Activated CD4-positive, alpha-beta memory T cell treated with anti-CD3 and anti-CD28 coated beads, Interleukin-2, amount 10 ng/mL, durations not matched to agents 7 days and 5 days (primary cell): ENCODE measurements at regions not wholly inside any gene's neighbourhood (a gene's known extent, or its start where the extent isn't known, plus 50 kb on each side); places are given as distances from the start of the nearest gene placed in this dataset.

Source experiments
- CTCF ChIA-PET: fragments of 350-600 bp; sonication (Branson Sonifier 250); formaldehyde crosslinking; loops from one replicate; lab custom pipeline; 2021; ENCODE audit warnings: antibody characterized with exemption, inconsistent platforms; lab: Charles Lee
- POLR2A ChIA-PET: fragments of 350-600 bp; sonication (Branson Sonifier 250); formaldehyde crosslinking; loops from one replicate; lab custom pipeline; 2021; ENCODE audit warnings: antibody characterized with exemption; lab: Charles Lee
- DNase-seq: peaks from one replicate; pipeline ENCODE4 v3.0.0-alpha.2; 2020
- H3K27ac Mint-ChIP-seq: one replicate; pipeline ENCODE4 v1.8.0; 2021; ENCODE audit warnings: mild to moderate bottlenecking, mixed read lengths
- H3K27me3 Mint-ChIP-seq: one replicate; pipeline ENCODE4 v1.8.0; 2021; ENCODE audit warnings: mixed read lengths
- H3K36me3 Mint-ChIP-seq: one replicate; pipeline ENCODE4 v1.8.0; 2021; ENCODE audit warnings: low read depth, mixed read lengths
- H3K4me1 Mint-ChIP-seq: one replicate; pipeline ENCODE4 v1.8.0; 2021; ENCODE audit warnings: mixed read lengths
- H3K4me3 Mint-ChIP-seq: one replicate; pipeline ENCODE4 v1.8.0; 2021; ENCODE audit warnings: mild to moderate bottlenecking, mixed read lengths
- H3K9me3 Mint-ChIP-seq: one replicate; pipeline ENCODE4 v1.8.0; 2021; ENCODE audit warnings: mixed read lengths

- Mint-ChIP-seq H3K27me3 (peaks cover 2% of the 10 kb centered on the region), H3K9me3 (no peaks in the 10 kb centered on the region), H3K4me3 (no peak overlapping the region), H3K27ac (no peak overlapping the region), H3K4me1 (no peaks in the 10 kb centered on the region), H3K36me3 (no peaks in the 10 kb centered on the region)
- POLR2A ChIA-PET = no interaction called here
- CTCF ChIA-PET = no interaction called here
- no peak for DNase-seq
These were observed 240.7 kb upstream of the CIBAR2 start for GRCh38 chr16:85353013-85353412.

DNA sequence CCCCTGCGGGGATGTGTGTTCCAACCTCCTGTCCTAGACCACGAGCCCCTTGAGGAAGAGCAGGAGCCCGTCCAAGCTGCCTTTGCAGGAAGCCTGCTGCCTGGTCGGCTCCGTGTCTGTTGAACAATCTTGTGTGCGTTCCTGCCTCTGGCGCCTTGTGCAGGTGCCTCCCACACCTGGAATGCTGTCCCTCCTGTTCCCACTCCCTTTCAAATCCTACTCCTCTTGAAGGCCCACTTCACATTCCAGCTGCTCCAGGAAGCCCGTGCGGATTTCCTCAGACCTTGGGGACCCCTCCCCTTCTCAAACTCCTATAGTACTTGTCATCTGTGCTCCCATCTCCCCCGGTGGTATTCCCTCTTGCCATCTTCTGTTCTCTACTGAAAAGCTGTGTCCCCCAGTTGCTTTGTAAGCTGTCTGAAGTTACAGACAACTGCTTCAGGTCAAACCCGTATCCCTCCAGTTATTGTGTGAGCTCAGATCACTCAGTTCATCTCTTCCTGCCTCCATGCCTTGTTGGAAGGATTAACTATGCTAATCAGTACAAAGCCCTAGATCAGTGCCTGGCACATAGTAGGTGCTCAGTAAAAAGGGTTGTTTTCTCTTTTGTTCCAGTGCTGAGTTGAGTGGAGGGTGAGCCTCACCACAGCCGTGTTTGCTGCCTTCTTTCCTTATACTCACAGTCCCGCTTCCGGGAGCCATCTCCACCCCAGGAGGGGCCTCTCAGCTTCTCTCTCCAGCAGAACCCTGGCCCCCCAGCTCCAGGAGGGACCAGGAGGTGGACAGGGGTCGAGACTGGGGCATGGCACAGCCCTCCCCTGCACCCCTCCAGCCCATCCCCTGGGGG, 241.8 kb upstream of the CIBAR2 start:
- Mint-ChIP-seq H3K36me3 (no peaks in the 10 kb centered on the region), H3K4me1 (no peaks in the 10 kb centered on the region), H3K27ac (no peak overlapping the region), H3K9me3 (no peaks in the 10 kb centered on the region), H3K4me3 (no peak overlapping the region), H3K27me3 (peaks cover 2% of the 10 kb centered on the region)
- no peak for DNase-seq
- ChIA-PET CTCF (no interaction called here), POLR2A (no interaction called here)

GRCh38 chr16:85354686-85355514, 242.6 kb upstream of the CIBAR2 start:
- no peaks in the 10 kb centered on the region for H3K4me1 Mint-ChIP-seq
- ChIA-PET POLR2A (no interaction called here), CTCF (no interaction called here)
- no peaks in the 10 kb centered on the region for H3K36me3 Mint-ChIP-seq
- H3K27ac Mint-ChIP-seq = no peak overlapping the region
- H3K27me3 Mint-ChIP-seq = peaks cover 2% of the 10 kb centered on the region
- no peaks in the 10 kb centered on the region for H3K9me3 Mint-ChIP-seq
- no peak for DNase-seq
- no peak overlapping the region for H3K4me3 Mint-ChIP-seq

GRCh38 chr16:85355515-85355837, 243.2 kb upstream of the CIBAR2 start:
- no peaks in the 10 kb centered on the region for H3K36me3 Mint-ChIP-seq
- H3K9me3 Mint-ChIP-seq = no peaks in the 10 kb centered on the region
- CTCF ChIA-PET = no interaction called here
- POLR2A ChIA-PET = no interaction called here
- no peaks in the 10 kb centered on the region for H3K4me1 Mint-ChIP-seq
- peaks cover 2% of the 10 kb centered on the region for H3K27me3 Mint-ChIP-seq
- H3K27ac Mint-ChIP-seq = no peak overlapping the region
- no peak for DNase-seq
- no peak overlapping the region for H3K4me3 Mint-ChIP-seq

GRCh38 chr16:85356157-85356556, 243.9 kb upstream of the CIBAR2 start:
- CTCF ChIA-PET = no interaction called here

GRCh38 chr16:85357323-85357722, 245.1 kb upstream of the CIBAR2 start:
- H3K9me3 Mint-ChIP-seq = no peaks in the 10 kb centered on the region
- no peak overlapping the region for H3K27ac Mint-ChIP-seq
- ChIA-PET POLR2A (no interaction called here), CTCF (no interaction called here)
- no peak for DNase-seq
- no peaks in the 10 kb centered on the region for H3K36me3 Mint-ChIP-seq
- peaks cover 10% of the 10 kb centered on the region for H3K27me3 Mint-ChIP-seq
- H3K4me3 Mint-ChIP-seq = no peak overlapping the region
- no peaks in the 10 kb centered on the region for H3K4me1 Mint-ChIP-seq

More at GRCh38 chr16:85356157-85356556, 243.9 kb upstream of the CIBAR2 start:
- Mint-ChIP-seq H3K4me1 (no peaks in the 10 kb centered on the region), H3K36me3 (no peaks in the 10 kb centered on the region), H3K27me3 (peaks cover 9% of the 10 kb centered on the region), H3K4me3 (no peak overlapping the region), H3K9me3 (no peaks in the 10 kb centered on the region), H3K27ac (no peak overlapping the region)
- no peak for DNase-seq
- POLR2A ChIA-PET = no interaction called here

DNA sequence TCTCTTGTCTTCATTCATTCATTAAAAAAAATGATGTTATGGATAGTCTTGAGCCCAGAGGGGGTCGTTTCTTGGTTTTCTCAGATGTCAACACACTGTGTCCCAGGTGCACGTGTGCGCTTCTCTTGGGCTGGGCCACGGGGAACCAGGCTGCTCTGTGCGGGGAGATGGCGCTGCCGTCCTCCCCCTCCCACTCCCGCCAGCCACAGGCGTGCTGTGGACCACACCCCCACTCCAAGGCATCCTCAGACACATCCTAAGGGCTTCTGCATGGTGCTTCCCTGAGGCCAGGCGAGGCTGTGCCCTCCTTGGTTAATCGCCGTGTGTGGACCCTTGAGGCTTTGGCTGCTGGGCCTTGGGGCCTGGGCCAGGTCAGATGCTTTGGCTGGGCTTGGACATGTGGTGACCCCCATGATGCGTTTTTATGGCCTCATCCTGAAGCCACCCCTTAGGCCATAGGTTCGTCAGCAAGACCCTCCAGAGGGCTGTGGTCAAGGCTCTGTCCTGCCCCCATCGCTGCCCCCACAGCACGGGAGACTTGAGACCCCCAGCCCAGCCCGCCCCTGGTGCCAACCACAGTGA, 245.7 kb upstream of the CIBAR2 start:
- no peaks in the 10 kb centered on the region for H3K9me3 Mint-ChIP-seq
- POLR2A ChIA-PET = no interaction called here

DNA sequence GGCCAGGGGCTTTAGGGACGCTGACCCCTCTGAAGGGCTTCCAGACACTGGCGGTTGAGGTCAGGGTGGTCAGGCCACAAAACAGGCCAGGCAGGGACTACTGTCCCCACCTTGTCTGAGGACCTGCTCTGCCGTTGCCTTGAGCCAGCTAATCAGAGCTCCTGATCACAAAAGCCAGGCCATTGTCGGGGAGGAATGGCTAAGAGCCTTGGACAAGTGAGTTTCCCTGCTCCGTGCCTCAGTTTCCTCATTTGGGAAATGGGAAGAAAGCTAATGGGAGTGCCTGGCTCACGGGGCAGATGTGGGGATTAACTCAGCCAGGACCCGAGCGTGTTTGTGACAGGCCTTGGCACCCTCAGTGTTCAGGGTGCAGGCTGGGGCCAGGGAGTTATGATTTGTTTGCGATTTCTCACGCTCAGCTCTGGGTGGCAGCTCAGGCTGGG, 246.5 kb upstream of the CIBAR2 start:
- H3K36me3 Mint-ChIP-seq = no peaks in the 10 kb centered on the region
- no peaks in the 10 kb centered on the region for H3K9me3 Mint-ChIP-seq
- H3K4me3 Mint-ChIP-seq = no peak overlapping the region
- DNase-seq = no peak
- H3K27ac Mint-ChIP-seq = no peak overlapping the region
- ChIA-PET CTCF (no interaction called here), POLR2A (no interaction called here)
- peaks cover 8% of the 10 kb centered on the region for H3K27me3 Mint-ChIP-seq
- no peaks in the 10 kb centered on the region for H3K4me1 Mint-ChIP-seq

More for the DNA sequence above, 245.7 kb upstream of the CIBAR2 start:
- Mint-ChIP-seq H3K27me3 (peaks cover 10% of the 10 kb centered on the region), H3K36me3 (no peaks in the 10 kb centered on the region), H3K27ac (no peak overlapping the region), H3K4me1 (no peaks in the 10 kb centered on the region), H3K4me3 (no peak overlapping the region)
- CTCF ChIA-PET = no interaction called here
- DNase-seq = no peak

- DNase-seq = no peak
- Mint-ChIP-seq H3K27me3 (peaks cover 8% of the 10 kb centered on the region), H3K36me3 (no peaks in the 10 kb centered on the region), H3K9me3 (no peaks in the 10 kb centered on the region), H3K27ac (no peak overlapping the region), H3K4me1 (no peaks in the 10 kb centered on the region), H3K4me3 (no peak overlapping the region)
- POLR2A ChIA-PET = no interaction called here
- CTCF ChIA-PET = no interaction called here
These were observed 247.0 kb upstream of the CIBAR2 start for GRCh38 chr16:85359147-85359822.

DNA sequence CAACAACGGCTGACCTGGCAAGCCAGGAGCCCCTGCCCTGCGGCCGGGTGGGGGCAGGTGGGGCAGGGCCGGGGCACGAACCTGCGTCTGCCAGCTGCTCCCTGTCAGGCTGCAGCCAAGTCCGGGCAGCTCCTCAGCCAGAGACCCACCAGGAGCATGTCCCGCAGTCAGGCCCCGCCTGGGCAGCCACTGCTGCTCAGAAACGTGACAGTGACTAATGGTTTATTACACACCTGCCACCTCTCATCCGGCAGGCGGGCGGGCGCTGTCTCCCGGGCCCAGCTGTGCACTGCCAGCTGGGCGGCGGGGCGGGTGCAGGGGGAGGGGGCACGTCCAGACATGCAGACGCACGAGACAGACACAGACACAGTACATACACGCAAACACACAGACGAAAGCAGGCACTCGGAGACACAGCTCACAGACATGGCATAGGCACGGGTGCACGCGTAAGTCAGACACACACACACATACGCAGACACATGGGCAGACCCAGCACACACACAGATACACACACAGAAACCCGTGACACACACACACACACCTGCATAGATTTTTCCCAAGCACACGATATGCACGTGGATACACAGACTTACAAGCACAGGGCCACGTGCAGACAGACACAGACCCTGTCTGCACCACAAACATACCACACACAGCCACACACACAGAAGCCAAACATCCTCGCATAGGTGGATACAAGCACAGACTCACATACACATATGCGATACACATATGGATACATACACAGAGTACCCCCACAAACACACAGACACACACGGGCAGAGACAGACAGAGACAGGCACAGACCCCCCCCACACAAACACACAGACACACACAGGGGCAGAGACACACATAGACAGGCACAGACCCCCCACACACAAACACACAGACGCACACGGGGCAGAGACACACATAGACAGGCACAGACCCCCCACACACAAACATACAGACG, 248.3 kb upstream of the CIBAR2 start:
- ChIA-PET POLR2A (no interaction called here), CTCF (no interaction called here)
- no peaks in the 10 kb centered on the region for H3K9me3 Mint-ChIP-seq

DNA sequence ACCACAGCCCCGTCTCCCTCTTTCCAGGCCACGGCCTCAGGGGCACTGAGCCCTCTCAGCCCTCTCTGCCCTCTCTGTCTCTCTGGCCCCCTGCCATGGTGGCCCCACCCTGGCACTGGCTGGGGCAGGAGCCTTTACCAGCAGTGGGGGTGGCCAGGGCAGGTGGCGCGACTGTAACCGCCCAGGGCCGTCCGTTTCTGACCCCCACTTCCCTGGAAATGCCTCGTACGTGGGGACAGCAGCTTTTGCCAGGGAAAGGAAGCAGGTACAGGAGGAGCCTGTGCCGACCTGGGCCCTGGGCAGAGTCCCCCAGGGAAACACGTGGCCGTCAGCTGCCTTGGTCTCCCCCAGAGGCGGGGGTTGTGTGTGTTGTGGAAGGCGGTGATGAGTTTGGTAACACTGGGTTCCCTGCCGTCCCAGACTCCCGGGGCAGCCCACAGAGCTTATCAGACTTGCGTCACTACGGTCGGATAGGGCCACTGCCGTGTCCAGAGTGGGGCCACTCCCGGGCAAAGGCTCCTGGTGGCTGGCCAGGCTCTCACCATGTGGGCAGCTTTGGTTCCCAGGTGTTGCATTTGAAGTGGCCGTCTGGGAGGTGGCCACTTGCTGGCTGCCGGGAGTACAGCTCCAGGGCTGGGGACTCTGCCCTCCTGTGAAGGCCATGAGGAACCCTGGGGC, 249.3 kb upstream of the CIBAR2 start:
- ChIA-PET CTCF (no interaction called here), POLR2A (no interaction called here)
- no peaks in the 10 kb centered on the region for H3K9me3 Mint-ChIP-seq
- no peak for DNase-seq
- H3K27me3 Mint-ChIP-seq = peaks cover 8% of the 10 kb centered on the region
- H3K27ac Mint-ChIP-seq = no peak overlapping the region
- H3K4me3 Mint-ChIP-seq = no peak overlapping the region
- H3K36me3 Mint-ChIP-seq = no peaks in the 10 kb centered on the region
- H3K4me1 Mint-ChIP-seq = no peaks in the 10 kb centered on the region

More for the DNA sequence above, 248.3 kb upstream of the CIBAR2 start:
- peaks cover 8% of the 10 kb centered on the region for H3K27me3 Mint-ChIP-seq
- no peak overlapping the region for H3K27ac Mint-ChIP-seq
- H3K4me1 Mint-ChIP-seq = no peaks in the 10 kb centered on the region
- DNase-seq = no peak
- H3K4me3 Mint-ChIP-seq = no peak overlapping the region
- H3K36me3 Mint-ChIP-seq = no peaks in the 10 kb centered on the region

- no peak overlapping the region for H3K4me3 Mint-ChIP-seq
- ChIA-PET POLR2A (no interaction called here), CTCF (no interaction called here)
- H3K4me1 Mint-ChIP-seq = no peaks in the 10 kb centered on the region
- no peak for DNase-seq
- H3K27ac Mint-ChIP-seq = no peak overlapping the region
- no peaks in the 10 kb centered on the region for H3K36me3 Mint-ChIP-seq
- H3K9me3 Mint-ChIP-seq = no peaks in the 10 kb centered on the region
- H3K27me3 Mint-ChIP-seq = peaks cover 9% of the 10 kb centered on the region
These were observed 250.2 kb upstream of the CIBAR2 start for GRCh38 chr16:85362443-85362842.
